RPMI8226 (cell line): ENCODE measurements at regions not wholly inside any gene's neighbourhood (a gene's known extent, or its start where the extent isn't known, plus 50 kb on each side); places are given as distances from the start of the nearest gene placed in this dataset.
"Not testable (repeated sequence)": the region's sequence is repeated elsewhere in the genome, so short reads cannot be mapped to it uniquely, and the experiment has no call there.

Source experiments
- DNase-seq: peaks from one replicate; pipeline ENCODE4 v3.0.0-alpha.2; 2015

DNA sequence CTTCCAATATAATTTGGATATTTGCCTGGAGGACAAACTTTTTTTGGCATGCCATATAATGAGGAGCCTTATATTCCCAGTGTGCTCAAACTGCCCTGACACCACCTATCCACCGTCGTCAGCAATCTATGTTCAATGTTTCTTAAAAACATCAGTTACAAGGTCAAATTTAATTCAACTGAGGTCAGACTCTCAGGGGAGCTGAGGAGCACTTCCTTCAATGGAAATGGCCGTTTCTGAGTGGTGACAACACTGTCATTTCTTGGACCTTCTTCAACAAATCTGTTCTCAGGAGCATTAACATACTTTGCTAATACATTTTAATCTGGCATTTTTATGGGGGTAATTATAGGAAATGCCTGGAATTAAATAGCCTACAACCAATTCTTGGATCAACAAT lies 90.8 kb upstream of the FBXO28 start:
- not testable (repeated sequence) for DNase-seq

DNA sequence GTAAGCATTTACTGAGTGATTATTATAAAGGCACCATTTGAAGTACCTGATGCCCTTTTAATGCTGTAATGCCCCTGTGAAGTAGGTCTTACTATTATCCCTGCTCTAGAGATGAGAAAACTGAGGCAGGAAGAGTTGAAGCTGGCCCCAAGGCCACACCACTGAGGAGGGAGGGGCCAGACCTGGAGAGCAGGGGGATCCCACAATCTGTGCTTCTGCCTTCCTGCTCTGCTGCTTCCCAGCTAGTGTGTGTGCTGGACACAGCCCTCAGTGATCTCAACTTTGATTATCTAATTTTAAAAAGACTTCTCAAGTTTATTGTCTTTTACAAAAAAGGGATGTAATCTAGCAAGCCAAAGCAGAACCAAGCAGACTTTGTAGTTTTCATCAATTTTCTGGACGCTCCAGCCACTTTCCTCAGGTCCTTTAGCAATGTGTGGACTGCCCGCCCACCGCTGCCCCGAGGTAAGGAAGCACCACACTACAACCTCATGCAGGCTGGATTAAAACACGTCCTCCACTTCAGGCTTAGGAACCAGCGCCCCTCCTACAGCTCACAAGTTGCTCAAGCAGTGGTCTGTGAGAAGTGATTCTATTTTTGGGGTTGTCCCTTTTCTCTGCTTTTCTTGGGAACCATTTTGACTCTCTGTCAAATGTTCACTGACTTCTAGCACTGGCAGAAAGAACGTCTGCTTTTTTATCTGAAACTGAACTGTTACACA lies 91.5 kb upstream of the FBXO28 start:
- not testable (repeated sequence) for DNase-seq

DNA sequence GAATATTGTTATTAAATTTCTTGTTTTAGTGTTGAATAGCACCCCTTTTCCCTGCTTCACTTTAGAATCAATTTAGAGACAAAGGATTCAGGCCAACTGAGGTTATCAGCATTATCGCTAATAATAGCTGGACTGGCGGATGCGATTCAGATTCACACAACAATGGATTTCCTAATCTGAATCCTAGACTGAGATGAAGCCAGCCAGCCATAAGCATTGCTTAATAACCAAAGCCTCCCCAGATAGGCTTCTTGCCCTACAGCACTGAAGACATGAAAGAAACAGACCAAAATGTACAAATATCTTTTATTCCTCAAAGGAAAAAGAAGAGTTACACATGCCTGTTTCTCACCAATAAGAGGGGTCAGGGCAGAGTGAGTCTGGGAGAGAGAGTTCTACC lies 94.0 kb upstream of the FBXO28 start:
- DNase-seq, result not testable (repeated sequence)

DNA sequence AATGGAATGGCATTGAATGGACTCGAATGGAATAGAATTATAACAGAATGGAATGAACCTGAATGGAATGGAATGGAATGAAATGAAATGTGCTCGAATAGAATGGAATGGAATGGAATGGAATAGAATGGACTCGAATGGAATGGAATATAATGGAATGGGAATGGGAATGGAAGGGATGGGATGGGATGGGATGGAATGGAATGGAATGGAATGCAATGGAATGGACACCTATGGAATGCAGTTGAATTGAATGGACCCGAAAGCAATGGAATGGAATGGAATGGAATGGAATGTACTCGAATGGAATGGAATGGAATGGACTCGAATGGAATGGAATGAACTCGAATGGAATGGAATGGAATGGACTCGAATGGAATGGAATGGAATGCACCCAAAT lies 98.1 kb upstream of the FBXO28 start:
- DNase-seq, result not testable (repeated sequence)

DNA sequence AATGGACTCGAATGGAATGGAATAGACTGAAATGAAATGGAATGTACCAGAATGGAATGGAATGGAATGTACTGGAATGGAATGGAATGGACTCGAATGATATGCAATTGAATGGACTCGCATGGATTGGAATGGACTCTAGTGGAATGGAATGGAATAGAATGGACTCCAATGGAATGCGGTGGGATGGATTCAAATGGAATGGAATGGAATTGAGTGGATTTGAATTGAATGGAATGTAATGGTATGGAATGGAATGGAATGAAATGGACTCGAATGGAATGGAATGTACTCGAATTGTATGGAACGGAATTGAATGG lies 99.6 kb upstream of the FBXO28 start:
- no peak for DNase-seq

DNA sequence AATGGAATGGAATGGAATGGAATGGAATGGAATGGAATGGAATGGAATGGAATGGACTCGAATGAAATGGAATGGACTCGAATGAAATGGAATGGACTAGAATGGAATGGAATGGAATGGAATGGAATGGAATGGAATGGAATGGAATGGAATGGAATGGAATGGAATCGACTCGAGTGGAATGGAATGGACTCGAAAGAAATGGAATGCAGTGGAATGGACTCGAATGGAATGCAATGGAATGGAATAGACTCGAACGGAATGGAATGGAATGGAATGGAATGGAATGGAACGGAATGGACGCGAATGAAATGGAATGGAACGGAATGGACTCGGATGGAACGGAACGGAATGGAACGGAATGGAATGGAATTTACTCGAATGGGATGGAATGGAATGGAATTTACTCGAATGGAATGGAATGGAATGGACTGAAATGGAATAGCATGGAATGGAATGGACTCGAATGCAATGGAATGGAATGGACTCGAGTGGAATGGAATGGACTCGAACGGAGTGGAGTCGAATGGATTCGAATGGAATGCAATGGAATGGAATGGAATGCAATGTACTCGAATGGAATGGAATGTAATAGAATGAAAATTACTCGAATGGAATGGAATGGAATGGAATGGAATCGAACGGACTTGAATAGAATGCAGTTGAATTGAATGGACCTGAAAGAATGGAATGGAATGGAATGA lies 100.1 kb upstream of the FBXO28 start:
- DNase-seq, result not testable (repeated sequence)

- DNase-seq, result not testable (repeated sequence)
Observed at GRCh38 chr1:224012807-224013434, 101.0 kb upstream of the FBXO28 start.

- DNase-seq, result not testable (repeated sequence)
Observed at GRCh38 chr1:224012162-224012561, 101.7 kb upstream of the FBXO28 start.

- not testable (repeated sequence) for DNase-seq
Observed at GRCh38 chr1:224011751-224012150, 102.2 kb upstream of the FBXO28 start.

DNA sequence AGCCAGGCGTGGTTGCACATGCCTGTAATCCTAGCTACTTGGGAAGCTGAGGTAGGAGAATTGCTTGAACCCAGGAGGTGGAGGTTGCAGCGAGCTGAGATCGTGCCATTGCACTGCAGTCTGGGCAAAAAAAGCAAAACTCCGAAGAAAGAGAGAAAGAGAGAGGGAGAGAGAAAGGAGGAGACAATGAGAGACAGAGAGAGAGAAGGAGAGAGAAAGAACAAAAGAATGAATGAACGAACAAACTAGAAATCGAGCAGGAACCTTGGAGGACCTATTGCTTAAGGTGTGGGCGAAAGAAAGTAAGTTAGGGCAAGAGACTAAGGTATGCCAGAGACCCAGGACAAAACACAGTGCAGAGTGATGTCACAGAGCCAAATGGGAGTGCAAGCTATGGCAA lies 102.8 kb upstream of the FBXO28 start:
- not testable (repeated sequence) for DNase-seq

DNA sequence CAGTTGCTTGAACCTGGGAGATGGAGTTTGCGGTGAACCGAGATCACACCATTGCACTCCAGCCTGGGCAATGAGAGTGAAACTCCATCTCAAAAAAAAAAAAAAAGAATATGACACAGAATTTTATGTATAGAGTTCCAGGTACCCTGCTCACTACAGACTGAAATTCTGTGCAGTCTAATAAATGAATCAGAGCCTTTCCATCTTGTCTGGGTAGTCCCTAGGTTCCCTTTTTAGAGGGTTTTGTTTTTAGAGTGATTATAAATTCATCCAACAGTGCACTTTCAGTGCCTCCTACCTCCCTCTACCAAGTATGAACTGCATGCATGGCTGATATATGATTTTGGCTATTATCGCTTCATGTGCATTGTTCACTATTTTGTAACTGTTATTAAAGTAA lies 107.9 kb upstream of the FBXO28 start:
- not testable (repeated sequence) for DNase-seq

- DNase-seq, result peak; percentile 61
Observed at GRCh38 chr1:224004552-224005315, 109.2 kb upstream of the FBXO28 start.

- DNase-seq, result not testable (repeated sequence)
Observed at GRCh38 chr1:224003896-224004295, 110.0 kb upstream of the FBXO28 start.

GRCh38 chr1:224001757-224002156 lies 112.2 kb upstream of the FBXO28 start:
- not testable (repeated sequence) for DNase-seq

DNA sequence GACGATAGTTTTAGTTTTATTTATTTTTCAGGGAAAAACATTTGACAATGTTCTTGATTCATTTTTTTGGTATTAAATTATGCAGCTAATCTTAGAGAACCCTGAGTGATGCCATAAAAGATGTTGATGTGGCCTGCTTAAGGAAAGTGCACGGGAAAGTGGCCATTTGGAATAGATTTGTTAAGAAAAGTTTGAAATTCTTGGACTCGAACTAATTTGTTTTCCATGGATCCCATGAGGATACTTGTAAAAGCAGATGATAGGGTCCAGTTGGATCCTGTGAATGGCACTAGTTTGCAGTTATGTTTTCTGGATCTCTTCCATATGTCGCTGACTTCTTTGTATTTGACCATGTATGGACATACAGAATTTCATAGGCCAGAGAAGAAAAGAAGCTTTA lies 114.2 kb upstream of the FBXO28 start:
- DNase-seq, result not testable (repeated sequence)

DNA sequence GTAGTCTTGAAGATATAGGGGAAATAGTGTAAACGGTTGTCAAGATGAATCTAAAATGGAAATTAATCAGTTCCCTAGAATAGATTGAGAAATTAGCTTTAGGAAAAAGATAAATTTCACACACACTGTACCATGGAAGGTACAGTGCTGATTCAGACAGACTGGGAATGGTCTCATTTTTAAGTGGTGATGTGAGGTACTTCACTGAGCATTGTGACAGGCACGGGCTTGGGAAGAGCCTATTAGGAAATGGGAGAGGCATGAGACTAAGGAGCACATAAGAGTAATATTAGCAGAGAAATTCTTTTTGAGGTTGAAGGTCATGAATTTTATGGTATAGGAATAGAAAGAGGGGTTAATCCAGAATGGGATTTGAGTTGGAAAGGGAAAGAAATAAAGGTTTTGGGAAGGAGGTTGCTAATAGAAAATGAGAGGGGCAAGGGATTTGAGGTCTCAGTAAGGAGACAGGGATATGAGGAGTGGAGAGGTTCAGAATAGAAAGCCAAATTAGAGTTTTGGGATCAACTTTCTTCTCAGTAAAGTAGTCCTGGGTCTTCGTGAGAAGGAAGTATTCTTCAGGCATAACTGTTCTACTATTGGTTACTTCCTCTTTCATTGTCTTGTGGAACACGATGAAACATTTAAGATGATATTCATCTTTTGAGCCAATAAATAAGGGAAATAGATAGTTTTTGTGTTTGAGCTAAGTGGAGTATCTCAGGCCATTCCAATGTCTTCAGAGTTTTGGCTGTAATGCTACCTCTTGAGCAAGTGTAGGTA lies 115.0 kb upstream of the FBXO28 start:
- not testable (repeated sequence) for DNase-seq

GRCh38 chr1:223996376-223996775 lies 117.5 kb upstream of the FBXO28 start:
- DNase-seq, result not testable (repeated sequence)

GRCh38 chr1:223992456-223993246 lies 121.3 kb upstream of the FBXO28 start:
- DNase-seq, result peak; percentile 100

DNA sequence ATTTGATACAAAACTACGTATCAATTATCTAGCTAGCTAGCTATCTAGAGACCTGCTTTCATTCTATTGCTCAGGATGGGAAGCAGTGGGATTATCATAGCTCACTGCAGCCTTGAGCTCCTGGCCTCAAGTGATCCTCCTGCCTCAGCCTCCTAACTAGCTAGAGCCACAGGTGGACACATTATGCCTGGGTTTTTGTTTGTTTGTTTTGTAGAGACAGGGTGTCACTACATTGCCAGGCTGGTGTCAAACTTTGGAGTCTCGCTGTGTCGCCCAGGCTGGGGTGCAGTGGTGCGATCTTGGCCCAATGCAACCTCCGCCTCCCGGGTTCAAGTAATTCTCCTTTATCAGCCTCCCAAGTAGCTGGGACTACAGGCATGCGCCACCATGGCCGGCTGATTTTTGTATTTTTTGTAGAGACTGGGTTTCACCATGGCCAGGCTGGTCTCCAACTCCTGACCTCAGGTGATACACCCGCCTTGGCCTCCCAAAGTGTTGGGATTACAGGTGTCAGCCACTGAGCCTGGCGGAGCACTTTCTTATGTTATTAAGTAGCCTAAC lies 122.5 kb upstream of the FBXO28 start:
- not testable (repeated sequence) for DNase-seq

DNA sequence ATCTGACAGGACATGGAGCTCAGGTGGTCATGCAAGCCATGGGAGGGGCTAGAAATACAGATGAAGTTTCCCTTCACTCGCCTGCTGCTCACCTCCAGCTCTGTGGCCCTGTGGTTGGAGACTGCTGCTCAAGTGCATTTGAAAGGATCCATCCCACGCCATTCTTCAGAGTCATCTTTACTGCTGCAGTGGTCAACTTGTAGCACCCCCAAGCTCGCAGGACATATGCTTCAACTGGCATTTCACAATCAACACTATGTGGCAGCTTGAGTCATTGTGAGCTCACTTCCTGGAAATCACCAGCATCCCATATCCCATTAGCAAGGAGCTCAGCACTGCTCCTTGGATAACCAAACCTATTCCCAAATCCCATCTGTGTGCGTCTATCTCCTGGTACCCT lies 116.2 kb upstream of the TP53BP2 start:
- not testable (repeated sequence) for DNase-seq

DNA sequence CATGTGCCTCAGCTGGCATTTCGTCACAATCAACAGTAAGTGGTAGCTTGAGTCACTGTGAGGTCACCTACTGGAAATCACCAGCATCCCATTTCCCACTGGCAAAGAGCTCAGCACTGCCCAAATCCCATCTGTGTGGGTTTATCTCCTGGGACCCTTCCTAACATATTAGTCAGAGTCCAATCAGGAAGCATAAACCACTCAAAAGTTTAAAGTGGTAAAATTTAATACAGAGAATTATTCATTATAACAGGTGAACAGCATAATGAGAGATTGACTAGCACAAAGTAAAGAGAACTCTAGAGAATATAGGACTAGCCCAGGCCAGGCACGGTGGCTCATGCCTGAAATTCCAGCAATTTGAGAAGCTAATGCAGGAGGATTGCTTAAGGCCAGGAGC lies 107.1 kb upstream of the TP53BP2 start:
- DNase-seq, result not testable (repeated sequence)
